Activated T-cell treated with anti-CD3 and anti-CD28 coated beads, Interleukin-2, amount 50 U/mL, for 24 hours (primary cell): ENCODE measurements at regions not wholly inside any gene's neighbourhood (a gene's known extent, or its start where the extent isn't known, plus 50 kb on each side); places are given as distances from the start of the nearest gene placed in this dataset.

Experiments
- DNase-seq: peaks from one replicate; pipeline ENCODE4 v3.0.0-alpha.2; 2020
- H3K27ac Mint-ChIP-seq: 2 replicates; pipeline ENCODE4 v1.8.0; 2020; ENCODE audit warnings: mild to moderate bottlenecking, mixed read lengths
- H3K27me3 Mint-ChIP-seq: 2 replicates; pipeline ENCODE4 v1.8.0; 2020; ENCODE audit warnings: mixed read lengths
- H3K36me3 Mint-ChIP-seq: 2 replicates; pipeline ENCODE4 v1.8.0; 2020; ENCODE audit warnings: low read depth, mixed read lengths
- H3K4me1 Mint-ChIP-seq: 2 replicates; pipeline ENCODE4 v1.8.0; 2020; ENCODE audit warnings: low read depth, mixed read lengths
- H3K4me3 Mint-ChIP-seq: 2 replicates; pipeline ENCODE4 v1.8.0; 2020; ENCODE audit warnings: mild to moderate bottlenecking, moderate library complexity, mixed read lengths
- H3K9me3 Mint-ChIP-seq: 2 replicates; pipeline ENCODE4 v1.8.0; 2020; ENCODE audit warnings: mixed read lengths

GRCh38 chr18:68040198-68040597, 523.7 kb upstream of the DSEL start:
- no peak for DNase-seq
- H3K36me3 Mint-ChIP-seq = no peaks in the 10 kb centered on the region
- no peaks in the 10 kb centered on the region for H3K9me3 Mint-ChIP-seq
- no peak overlapping the region for H3K4me3 Mint-ChIP-seq
- H3K27ac Mint-ChIP-seq = no peak overlapping the region
- H3K4me1 Mint-ChIP-seq = no peaks in the 10 kb centered on the region
- no peaks in the 10 kb centered on the region for H3K27me3 Mint-ChIP-seq

- Mint-ChIP-seq H3K27me3 (no peaks in the 10 kb centered on the region), H3K9me3 (no peaks in the 10 kb centered on the region), H3K36me3 (no peaks in the 10 kb centered on the region), H3K27ac (no peak overlapping the region), H3K4me3 (no peak overlapping the region), H3K4me1 (no peaks in the 10 kb centered on the region)
- DNase-seq = no peak
Measured at GRCh38 chr18:68035774-68036522, 519.4 kb upstream of the DSEL start.

GRCh38 chr18:68034296-68034695, 517.8 kb upstream of the DSEL start:
- DNase-seq = no peak
- no peaks in the 10 kb centered on the region for H3K4me1 Mint-ChIP-seq

GRCh38 chr18:68033466-68033865, 516.9 kb upstream of the DSEL start:
- Mint-ChIP-seq H3K27ac (no peak overlapping the region), H3K9me3 (no peaks in the 10 kb centered on the region), H3K4me1 (no peaks in the 10 kb centered on the region), H3K36me3 (no peaks in the 10 kb centered on the region), H3K4me3 (no peak overlapping the region), H3K27me3 (no peaks in the 10 kb centered on the region)
- no peak for DNase-seq

More at GRCh38 chr18:68034296-68034695, 517.8 kb upstream of the DSEL start:
- no peaks in the 10 kb centered on the region for H3K36me3 Mint-ChIP-seq
- H3K4me3 Mint-ChIP-seq = no peak overlapping the region
- H3K9me3 Mint-ChIP-seq = no peaks in the 10 kb centered on the region
- no peaks in the 10 kb centered on the region for H3K27me3 Mint-ChIP-seq
- no peak overlapping the region for H3K27ac Mint-ChIP-seq

- no peaks in the 10 kb centered on the region for H3K9me3 Mint-ChIP-seq
- H3K4me1 Mint-ChIP-seq = no peaks in the 10 kb centered on the region
- no peak overlapping the region for H3K4me3 Mint-ChIP-seq
Measured at GRCh38 chr18:68024716-68025115, 508.2 kb upstream of the DSEL start.

GRCh38 chr18:68017385-68017784, 500.9 kb upstream of the DSEL start:
- no peak for DNase-seq
- Mint-ChIP-seq H3K4me3 (no peak overlapping the region), H3K36me3 (no peaks in the 10 kb centered on the region), H3K27ac (no peak overlapping the region), H3K4me1 (no peaks in the 10 kb centered on the region), H3K9me3 (no peaks in the 10 kb centered on the region), H3K27me3 (no peaks in the 10 kb centered on the region)

More at GRCh38 chr18:68024716-68025115, 508.2 kb upstream of the DSEL start:
- H3K36me3 Mint-ChIP-seq = no peaks in the 10 kb centered on the region
- no peak for DNase-seq
- no peak overlapping the region for H3K27ac Mint-ChIP-seq
- H3K27me3 Mint-ChIP-seq = no peaks in the 10 kb centered on the region

- Mint-ChIP-seq H3K27ac (no peak overlapping the region), H3K9me3 (no peaks in the 10 kb centered on the region), H3K4me3 (no peak overlapping the region), H3K36me3 (no peaks in the 10 kb centered on the region), H3K27me3 (no peaks in the 10 kb centered on the region), H3K4me1 (no peaks in the 10 kb centered on the region)
- DNase-seq = no peak
Measured at GRCh38 chr18:67997496-67997895, 481.0 kb upstream of the DSEL start.

- H3K27me3 Mint-ChIP-seq = no peaks in the 10 kb centered on the region
- H3K27ac Mint-ChIP-seq = no peak overlapping the region
- H3K4me3 Mint-ChIP-seq = no peak overlapping the region
- DNase-seq = no peak
- no peaks in the 10 kb centered on the region for H3K36me3 Mint-ChIP-seq
- no peaks in the 10 kb centered on the region for H3K4me1 Mint-ChIP-seq
- H3K9me3 Mint-ChIP-seq = no peaks in the 10 kb centered on the region
Measured at GRCh38 chr18:67995769-67996168, 479.2 kb upstream of the DSEL start.

- H3K27ac Mint-ChIP-seq = no peak overlapping the region
- H3K4me3 Mint-ChIP-seq = no peak overlapping the region
- no peaks in the 10 kb centered on the region for H3K4me1 Mint-ChIP-seq
- no peaks in the 10 kb centered on the region for H3K36me3 Mint-ChIP-seq
- no peaks in the 10 kb centered on the region for H3K9me3 Mint-ChIP-seq
- no peaks in the 10 kb centered on the region for H3K27me3 Mint-ChIP-seq
- no peak for DNase-seq
Measured at GRCh38 chr18:67980241-67980640, 463.7 kb upstream of the DSEL start.

- H3K36me3 Mint-ChIP-seq = no peaks in the 10 kb centered on the region
- no peaks in the 10 kb centered on the region for H3K27me3 Mint-ChIP-seq
- no peaks in the 10 kb centered on the region for H3K4me1 Mint-ChIP-seq
- H3K27ac Mint-ChIP-seq = no peak overlapping the region
- H3K4me3 Mint-ChIP-seq = no peak overlapping the region
- DNase-seq = no peak
- no peaks in the 10 kb centered on the region for H3K9me3 Mint-ChIP-seq
Measured at GRCh38 chr18:67977067-67977616, 460.6 kb upstream of the DSEL start.

- DNase-seq = no peak
- H3K27me3 Mint-ChIP-seq = no peaks in the 10 kb centered on the region
- H3K4me1 Mint-ChIP-seq = no peaks in the 10 kb centered on the region
- no peaks in the 10 kb centered on the region for H3K36me3 Mint-ChIP-seq
- H3K9me3 Mint-ChIP-seq = no peaks in the 10 kb centered on the region
- H3K4me3 Mint-ChIP-seq = no peak overlapping the region
- no peak overlapping the region for H3K27ac Mint-ChIP-seq
Measured at GRCh38 chr18:67973916-67974315, 457.4 kb upstream of the DSEL start.

- no peak for DNase-seq
- H3K4me1 Mint-ChIP-seq = no peaks in the 10 kb centered on the region
- H3K27ac Mint-ChIP-seq = no peak overlapping the region
- no peaks in the 10 kb centered on the region for H3K36me3 Mint-ChIP-seq
- no peaks in the 10 kb centered on the region for H3K27me3 Mint-ChIP-seq
- no peak overlapping the region for H3K4me3 Mint-ChIP-seq
- no peaks in the 10 kb centered on the region for H3K9me3 Mint-ChIP-seq
Measured at GRCh38 chr18:67969458-67969857, 452.9 kb upstream of the DSEL start.

GRCh38 chr18:67966224-67966623, 449.7 kb upstream of the DSEL start:
- no peaks in the 10 kb centered on the region for H3K9me3 Mint-ChIP-seq
- DNase-seq = no peak
- H3K36me3 Mint-ChIP-seq = no peaks in the 10 kb centered on the region
- no peaks in the 10 kb centered on the region for H3K27me3 Mint-ChIP-seq
- no peak overlapping the region for H3K27ac Mint-ChIP-seq
- H3K4me1 Mint-ChIP-seq = no peaks in the 10 kb centered on the region
- no peak overlapping the region for H3K4me3 Mint-ChIP-seq

- Mint-ChIP-seq H3K27me3 (no peaks in the 10 kb centered on the region), H3K4me1 (no peaks in the 10 kb centered on the region), H3K4me3 (no peak overlapping the region), H3K36me3 (no peaks in the 10 kb centered on the region), H3K9me3 (no peaks in the 10 kb centered on the region), H3K27ac (no peak overlapping the region)
- DNase-seq = no peak
Measured at GRCh38 chr18:67964462-67964861, 447.9 kb upstream of the DSEL start.

GRCh38 chr18:67961701-67962440, 445.4 kb upstream of the DSEL start:
- H3K4me3 Mint-ChIP-seq = no peak overlapping the region
- H3K9me3 Mint-ChIP-seq = no peaks in the 10 kb centered on the region
- H3K27me3 Mint-ChIP-seq = no peaks in the 10 kb centered on the region
- no peaks in the 10 kb centered on the region for H3K36me3 Mint-ChIP-seq
- no peak for DNase-seq
- H3K27ac Mint-ChIP-seq = no peak overlapping the region
- no peaks in the 10 kb centered on the region for H3K4me1 Mint-ChIP-seq
